ENCODE measurements at regions not wholly inside any gene's neighbourhood (a gene's known extent, or its start where the extent isn't known, plus 50 kb on each side); places are given as distances from the start of the nearest gene placed in this dataset.

- BruUV-seq (replicated peaks), result no TSS peak
- no peaks in the 10 kb centered on the region for H3K36me3 ChIP-seq (ENCODE audit: low read depth, low read length)
- POLR2A ChIA-PET (ENCODE audit: unreplicated experiment), result no interaction called here
- H3K79me2 ChIP-seq (ENCODE audit: low read length), result no peaks in the 10 kb centered on the region
- H3K4me3 ChIP-seq (ENCODE audit: low read length), result no peak overlapping the region
- CTCF ChIA-PET, result no interaction called here
- DNase-seq, result no peak
- H4K20me1 ChIP-seq (ENCODE audit: low read length), result no peaks in the 10 kb centered on the region
- no peaks in the 10 kb centered on the region for H3F3A ChIP-seq (ENCODE audit: low read length, unreplicated experiment)
- H3K27ac ChIP-seq (ENCODE audit: low read length), result no peak overlapping the region
- H2AFZ ChIP-seq (ENCODE audit: low read length), result no peak overlapping the region
- no peaks in the 10 kb centered on the region for H3K27me3 ChIP-seq (ENCODE audit: low read length)
- H3K4me1 ChIP-seq (ENCODE audit: insufficient read depth, low read length), result no peaks in the 10 kb centered on the region
- H3K9me2 ChIP-seq (replicated peaks; ENCODE audit: low read length), result no peaks in the 10 kb centered on the region
- intact Hi-C loops (cut with micrococcal nuclease), result no loop called here
- no peaks in the 10 kb centered on the region for H3K9me3 ChIP-seq (ENCODE audit: low read length)
- no peak overlapping the region for H3K4me2 ChIP-seq (ENCODE audit: low read length)
- ATAC-seq, result no peak
- TF ChIP-seq CTCF (conservative IDR thresholded peaks at IDR 0.05; ENCODE audit: low read depth, low read length), result no peak
- no peak for TF ChIP-seq EZH2phosphoT487 (IDR thresholded peaks at IDR 0.05; ENCODE audit: borderline replicate concordance, low read length)
- TF ChIP-seq EZH2 (IDR thresholded peaks at IDR 0.05; ENCODE audit: low read length, unreplicated experiment), result no peak
- no peak overlapping the region for H3K9ac ChIP-seq (ENCODE audit: low read length)
Observed at GRCh38 chr4:45954276-45954675, 169.6 kb downstream of the GABRG1 start.

GRCh38 chr4:45951153-45951552 is 172.7 kb downstream of the GABRG1 start:
- Histone ChIP-seq H3K36me3 (ENCODE audit: low read depth, low read length) (no peaks in the 10 kb centered on the region), H3K9ac (ENCODE audit: low read length) (no peak overlapping the region), H3F3A (ENCODE audit: low read length, unreplicated experiment) (no peaks in the 10 kb centered on the region), H3K27me3 (ENCODE audit: low read length) (no peaks in the 10 kb centered on the region), H3K4me1 (ENCODE audit: insufficient read depth, low read length) (peaks cover 3% of the 10 kb centered on the region; the same call in 1 of the 2 replicates), H3K9me2 (replicated peaks; ENCODE audit: low read length) (no peaks in the 10 kb centered on the region), H3K27ac (ENCODE audit: low read length) (no peak overlapping the region), H3K4me3 (ENCODE audit: low read length) (no peak overlapping the region), H3K79me2 (ENCODE audit: low read length) (no peaks in the 10 kb centered on the region), H3K9me3 (ENCODE audit: low read length) (no peaks in the 10 kb centered on the region), H3K4me2 (ENCODE audit: low read length) (no peak overlapping the region), H4K20me1 (ENCODE audit: low read length) (no peaks in the 10 kb centered on the region), H2AFZ (ENCODE audit: low read length) (no peak overlapping the region)
- no TSS peak for BruUV-seq (replicated peaks)
- no peak for TF ChIP-seq CTCF (conservative IDR thresholded peaks at IDR 0.05; ENCODE audit: low read depth, low read length)
- no peak for TF ChIP-seq EZH2phosphoT487 (IDR thresholded peaks at IDR 0.05; ENCODE audit: borderline replicate concordance, low read length)
- no peak for TF ChIP-seq EZH2 (IDR thresholded peaks at IDR 0.05; ENCODE audit: low read length, unreplicated experiment)
- ATAC-seq (no peak), DNase-seq (no peak)
- intact Hi-C loops (cut with micrococcal nuclease), result no loop called here
- POLR2A ChIA-PET (ENCODE audit: unreplicated experiment), result no interaction called here
- CTCF ChIA-PET, result no interaction called here

- no peaks in the 10 kb centered on the region for H3K79me2 ChIP-seq (ENCODE audit: low read length)
- CTCF ChIA-PET, result no interaction called here
- no peak overlapping the region for H3K4me2 ChIP-seq (ENCODE audit: low read length)
- peaks cover 3% of the 10 kb centered on the region; the same call in 1 of the 2 replicates for H3K4me1 ChIP-seq (ENCODE audit: insufficient read depth, low read length)
- H4K20me1 ChIP-seq (ENCODE audit: low read length), result no peaks in the 10 kb centered on the region
- POLR2A ChIA-PET (ENCODE audit: unreplicated experiment), result no interaction called here
- H3K27ac ChIP-seq (ENCODE audit: low read length), result no peak overlapping the region
- DNase-seq, result peak; percentile 64
- no peaks in the 10 kb centered on the region for H3K9me2 ChIP-seq (replicated peaks; ENCODE audit: low read length)
- no TSS peak for BruUV-seq (replicated peaks)
- H3F3A ChIP-seq (ENCODE audit: low read length, unreplicated experiment), result no peaks in the 10 kb centered on the region
- no peak overlapping the region for H3K4me3 ChIP-seq (ENCODE audit: low read length)
- no peak overlapping the region for H2AFZ ChIP-seq (ENCODE audit: low read length)
- no peaks in the 10 kb centered on the region for H3K27me3 ChIP-seq (ENCODE audit: low read length)
- no peaks in the 10 kb centered on the region for H3K9me3 ChIP-seq (ENCODE audit: low read length)
- ATAC-seq, result peak; percentile 56
- H3K9ac ChIP-seq (ENCODE audit: low read length), result no peak overlapping the region
- intact Hi-C loops (cut with micrococcal nuclease), result no loop called here
- TF ChIP-seq EZH2phosphoT487 (IDR thresholded peaks at IDR 0.05; ENCODE audit: borderline replicate concordance, low read length), result no peak
- TF ChIP-seq EZH2 (IDR thresholded peaks at IDR 0.05; ENCODE audit: low read length, unreplicated experiment), result no peak
- no peak for TF ChIP-seq CTCF (conservative IDR thresholded peaks at IDR 0.05; ENCODE audit: low read depth, low read length)
- no peaks in the 10 kb centered on the region for H3K36me3 ChIP-seq (ENCODE audit: low read depth, low read length)
Observed at GRCh38 chr4:45946699-45947098, 177.2 kb downstream of the GABRG1 start.
